ENCODE measurements at regions not wholly inside any gene's neighbourhood (a gene's known extent, or its start where the extent isn't known, plus 50 kb on each side); places are given as distances from the start of the nearest gene placed in this dataset.
"Not testable (repeated sequence)": the region's sequence is repeated elsewhere in the genome, so short reads cannot be mapped to it uniquely, and the experiment has no call there.

GRCh38 chr7:149605696-149606095, 108.1 kb upstream of the ZNF746 start:
- no peak for TF ChIP-seq CTCF (IDR thresholded peaks at IDR 0.05; ENCODE audit: insufficient read depth, low read length)
- H3K4me3 ChIP-seq (ENCODE audit: low read depth, low read length), result no peak overlapping the region
- DNase-seq (ENCODE audit: low read depth), result no peak

- TF ChIP-seq CTCF (IDR thresholded peaks at IDR 0.05; ENCODE audit: insufficient read depth, low read length), result no peak
- H3K4me3 ChIP-seq (ENCODE audit: low read depth, low read length), result no peak overlapping the region
- no peak for DNase-seq (ENCODE audit: low read depth)
These were observed 106.9 kb upstream of the ZNF746 start for GRCh38 chr7:149604521-149604920.

GRCh38 chr7:149600669-149601330, 103.2 kb upstream of the ZNF746 start:
- not testable (repeated sequence) for H3K4me3 ChIP-seq (ENCODE audit: low read depth, low read length); DNase-seq (ENCODE audit: low read depth)

GRCh38 chr7:149599636-149600206, 102.1 kb upstream of the ZNF746 start:
- H3K4me3 ChIP-seq (ENCODE audit: low read depth, low read length), result no peak overlapping the region
- no peak for TF ChIP-seq CTCF (IDR thresholded peaks at IDR 0.05; ENCODE audit: insufficient read depth, low read length)
- no peak for DNase-seq (ENCODE audit: low read depth)

- peak; percentile 56 for TF ChIP-seq CTCF (IDR thresholded peaks at IDR 0.05; ENCODE audit: insufficient read depth, low read length)
- peak; percentile 37 for DNase-seq (ENCODE audit: low read depth)
These were observed 101.2 kb upstream of the ZNF746 start for GRCh38 chr7:149598721-149599308.

GRCh38 chr7:149597789-149598188, 100.2 kb upstream of the ZNF746 start:
- not testable (repeated sequence) for DNase-seq (ENCODE audit: low read depth); H3K4me3 ChIP-seq (ENCODE audit: low read depth, low read length)

More at GRCh38 chr7:149598721-149599308, 101.2 kb upstream of the ZNF746 start:
- H3K4me3 ChIP-seq (ENCODE audit: low read depth, low read length), result no peak overlapping the region

- DNase-seq (ENCODE audit: low read depth), result no peak
- no peak for TF ChIP-seq CTCF (IDR thresholded peaks at IDR 0.05; ENCODE audit: insufficient read depth, low read length)
- no peak overlapping the region for H3K4me3 ChIP-seq (ENCODE audit: low read depth, low read length)
These were observed 97.9 kb upstream of the ZNF746 start for GRCh38 chr7:149595541-149595940.

GRCh38 chr7:149595078-149595477, 97.5 kb upstream of the ZNF746 start:
- H3K4me3 ChIP-seq (ENCODE audit: low read depth, low read length), result no peak overlapping the region
- DNase-seq (ENCODE audit: low read depth), result no peak
- no peak for TF ChIP-seq CTCF (IDR thresholded peaks at IDR 0.05; ENCODE audit: insufficient read depth, low read length)

Measured in fibroblast of the aortic adventitia (primary cell).